SH-SY5Y (cell line): ENCODE measurements at regions not wholly inside any gene's neighbourhood (a gene's known extent, or its start where the extent isn't known, plus 50 kb on each side); places are given as distances from the start of the nearest gene placed in this dataset.

Experiments used
- GATA2 ChIP-seq: IDR thresholded peaks from 2 replicates; pipeline ENCODE4 v1.6.1; 2011; ENCODE audit warnings: mild to moderate bottlenecking, low read depth, low read length
- GATA3 ChIP-seq: IDR thresholded peaks from 2 replicates; pipeline ENCODE4 v1.6.1; 2011; ENCODE audit warnings: low read depth, mild to moderate bottlenecking, low read length, moderate library complexity

GRCh38 chr1:199308349-199308846, 669.6 kb downstream of the PTPRC start:
- TF ChIP-seq GATA3 (no peak), GATA2 (no peak)

GRCh38 chr1:199310708-199311107, 671.9 kb downstream of the PTPRC start:
- TF ChIP-seq GATA2 (no peak), GATA3 (no peak)

GRCh38 chr1:199311478-199312262, 672.8 kb downstream of the PTPRC start:
- TF ChIP-seq GATA2 = no peak
- no peak for TF ChIP-seq GATA3

GRCh38 chr1:199312626-199313025, 673.8 kb downstream of the PTPRC start:
- TF ChIP-seq GATA2 (no peak), GATA3 (no peak)

GRCh38 chr1:199313444-199313843, 674.6 kb downstream of the PTPRC start:
- no peak for TF ChIP-seq GATA3
- TF ChIP-seq GATA2 = no peak

GRCh38 chr1:199319341-199319740, 680.5 kb downstream of the PTPRC start:
- TF ChIP-seq GATA3 (no peak), GATA2 (no peak)

GRCh38 chr1:199322278-199322677, 683.4 kb downstream of the PTPRC start:
- TF ChIP-seq GATA2 (no peak), GATA3 (no peak)

- TF ChIP-seq GATA3 = no peak
- TF ChIP-seq GATA2 = no peak
Observed at GRCh38 chr1:199333180-199333579, 694.3 kb upstream of the NR5A2 start.

GRCh38 chr1:199335496-199335895, 692.0 kb upstream of the NR5A2 start:
- TF ChIP-seq GATA3 (no peak), GATA2 (no peak)

- no peak for TF ChIP-seq GATA2
- no peak for TF ChIP-seq GATA3
Observed at GRCh38 chr1:199336745-199337640, 690.5 kb upstream of the NR5A2 start.

GRCh38 chr1:199338760-199339159, 688.8 kb upstream of the NR5A2 start:
- no peak for TF ChIP-seq GATA2
- TF ChIP-seq GATA3 = no peak

GRCh38 chr1:199352351-199352750, 675.2 kb upstream of the NR5A2 start:
- TF ChIP-seq GATA2 = no peak
- TF ChIP-seq GATA3 = no peak

GRCh38 chr1:199353906-199354305, 673.6 kb upstream of the NR5A2 start:
- TF ChIP-seq GATA3 (no peak), GATA2 (no peak)

- no peak for TF ChIP-seq GATA3
- TF ChIP-seq GATA2 = no peak
Observed at GRCh38 chr1:199356561-199356960, 670.9 kb upstream of the NR5A2 start.
